ENCODE measurements at regions not wholly inside any gene's neighbourhood (a gene's known extent, or its start where the extent isn't known, plus 50 kb on each side); places are given as distances from the start of the nearest gene placed in this dataset.
"Not testable (repeated sequence)": the region's sequence is repeated elsewhere in the genome, so short reads cannot be mapped to it uniquely, and the experiment has no call there.

GRCh38 chr6:82484737-82485626 lies 121.4 kb downstream of the TPBG start:
- no peak for DNase-seq (ENCODE audit: extremely low read depth, low read depth)
- H3K4me3 ChIP-seq (replicated peaks; ENCODE audit: low read depth, low read length), result no peak overlapping the region
- TF ChIP-seq CTCF (IDR thresholded peaks at IDR 0.05; ENCODE audit: low read depth, low read length, missing control alignments), result no peak

GRCh38 chr6:82487895-82488294 lies 124.3 kb downstream of the TPBG start:
- H3K4me3 ChIP-seq (replicated peaks; ENCODE audit: low read depth, low read length), result no peak overlapping the region
- DNase-seq (ENCODE audit: extremely low read depth, low read depth), result no peak
- no peak for TF ChIP-seq CTCF (IDR thresholded peaks at IDR 0.05; ENCODE audit: low read depth, low read length, missing control alignments)

- H3K4me3 ChIP-seq (replicated peaks; ENCODE audit: low read depth, low read length), result no peak overlapping the region
- no peak for DNase-seq (ENCODE audit: extremely low read depth, low read depth)
- no peak for TF ChIP-seq CTCF (IDR thresholded peaks at IDR 0.05; ENCODE audit: low read depth, low read length, missing control alignments)
These were observed 124.8 kb downstream of the TPBG start for GRCh38 chr6:82488403-82488802.

- DNase-seq (ENCODE audit: extremely low read depth, low read depth), result no peak
These were observed 128.5 kb downstream of the TPBG start for GRCh38 chr6:82492134-82492533.

GRCh38 chr6:82493467-82493866 lies 129.8 kb downstream of the TPBG start:
- H3K4me3 ChIP-seq (replicated peaks; ENCODE audit: low read depth, low read length), result no peak overlapping the region
- DNase-seq (ENCODE audit: extremely low read depth, low read depth), result no peak
- no peak for TF ChIP-seq CTCF (IDR thresholded peaks at IDR 0.05; ENCODE audit: low read depth, low read length, missing control alignments)

More at GRCh38 chr6:82492134-82492533, 128.5 kb downstream of the TPBG start:
- no peak overlapping the region for H3K4me3 ChIP-seq (replicated peaks; ENCODE audit: low read depth, low read length)
- no peak for TF ChIP-seq CTCF (IDR thresholded peaks at IDR 0.05; ENCODE audit: low read depth, low read length, missing control alignments)

- H3K4me3 ChIP-seq (replicated peaks; ENCODE audit: low read depth, low read length), result no peak overlapping the region
- TF ChIP-seq CTCF (IDR thresholded peaks at IDR 0.05; ENCODE audit: low read depth, low read length, missing control alignments), result no peak
- DNase-seq (ENCODE audit: extremely low read depth, low read depth), result no peak
These were observed 130.8 kb downstream of the TPBG start for GRCh38 chr6:82494367-82494766.

- not testable (repeated sequence) for H3K4me3 ChIP-seq (replicated peaks; ENCODE audit: low read depth, low read length); DNase-seq (ENCODE audit: extremely low read depth, low read depth)
These were observed 138.3 kb downstream of the TPBG start for GRCh38 chr6:82501901-82502300.

Data from HFF-Myc (cell line).